ENCODE measurements at regions not wholly inside any gene's neighbourhood (a gene's known extent, or its start where the extent isn't known, plus 50 kb on each side); places are given as distances from the start of the nearest gene placed in this dataset.

GRCh38 chr1:208298593-208299269 is 54.5 kb upstream of the PLXNA2 start:
- Histone ChIP-seq H3K27me3 (ENCODE audit: control insufficient read depth, insufficient read depth, low read length) (no peaks in the 10 kb centered on the region), H3K27ac (ENCODE audit: low read depth, low read length) (no peak overlapping the region), H3K36me3 (ENCODE audit: control insufficient read depth, insufficient read depth, low read length) (no peaks in the 10 kb centered on the region), H3K4me1 (ENCODE audit: control insufficient read depth, insufficient read depth, low read length) (no peaks in the 10 kb centered on the region), H3K4me3 (ENCODE audit: low read depth, low read length) (no peak overlapping the region), H3K9me3 (ENCODE audit: control insufficient read depth, insufficient read depth, low read length) (no peaks in the 10 kb centered on the region)
- WGBS (ENCODE audit: insufficient coverage), result 17% methylated on average over 2 of the region's 5 CpGs
- peak in 5 of 6 donors; percentile 23 to 94 (median 48) for DNase-seq (ENCODE audit: low read depth in 4 of 6, low spot score in 6 of 6)

GRCh38 chr1:208300084-208300770 is 56.0 kb upstream of the PLXNA2 start:
- Histone ChIP-seq H3K36me3 (ENCODE audit: control insufficient read depth, insufficient read depth, low read length) (no peaks in the 10 kb centered on the region), H3K4me1 (ENCODE audit: control insufficient read depth, insufficient read depth, low read length) (no peaks in the 10 kb centered on the region), H3K27me3 (ENCODE audit: control insufficient read depth, insufficient read depth, low read length) (no peaks in the 10 kb centered on the region), H3K27ac (ENCODE audit: low read depth, low read length) (no peak overlapping the region), H3K4me3 (ENCODE audit: low read depth, low read length) (no peak overlapping the region), H3K9me3 (ENCODE audit: control insufficient read depth, insufficient read depth, low read length) (no peaks in the 10 kb centered on the region)
- WGBS (ENCODE audit: insufficient coverage), result 67% methylated on average over 1 of the region's 7 CpGs
- DNase-seq (ENCODE audit: low read depth in 4 of 6, low spot score in 6 of 6), result peak in 1 of 6 donors; percentile 42

DNA sequence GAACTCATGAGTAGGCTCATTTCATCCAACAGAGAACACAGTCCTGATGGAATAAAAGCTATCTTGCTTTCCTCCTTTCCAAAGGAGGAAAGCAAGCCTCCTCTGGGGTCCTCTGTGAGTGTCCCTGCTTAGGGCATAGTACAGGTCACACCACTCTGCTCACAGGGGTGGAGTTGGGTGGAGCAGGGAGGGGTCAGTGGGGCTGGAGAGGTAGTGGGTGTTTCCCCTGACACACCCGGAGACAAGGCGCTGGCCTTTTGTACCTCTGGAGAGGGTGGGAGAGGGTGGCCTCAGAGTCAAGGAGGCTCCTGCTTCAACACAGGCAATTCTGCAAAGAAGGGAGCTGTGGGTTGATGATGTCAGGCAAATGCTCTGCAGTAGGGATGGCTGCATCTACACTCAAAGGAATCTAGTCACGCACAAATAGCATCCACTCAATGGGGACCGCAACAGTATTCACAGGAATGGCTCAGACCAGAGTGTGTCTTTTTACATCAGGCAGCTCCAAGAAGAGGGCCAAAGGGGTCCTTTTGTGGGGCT is 58.6 kb upstream of the PLXNA2 start:
- H3K27me3 ChIP-seq (ENCODE audit: control insufficient read depth, insufficient read depth, low read length), result no peaks in the 10 kb centered on the region
- H3K36me3 ChIP-seq (ENCODE audit: control insufficient read depth, insufficient read depth, low read length), result no peaks in the 10 kb centered on the region
- WGBS (ENCODE audit: insufficient coverage), result 96% methylated on average over 4 of the region's 4 CpGs
- H3K4me3 ChIP-seq (ENCODE audit: low read depth, low read length), result no peak overlapping the region
- H3K4me1 ChIP-seq (ENCODE audit: control insufficient read depth, insufficient read depth, low read length), result no peaks in the 10 kb centered on the region
- no peak for DNase-seq (ENCODE audit: low read depth in 4 of 6, low spot score in 6 of 6)
- no peaks in the 10 kb centered on the region for H3K9me3 ChIP-seq (ENCODE audit: control insufficient read depth, insufficient read depth, low read length)
- H3K27ac ChIP-seq (ENCODE audit: low read depth, low read length), result no peak overlapping the region

GRCh38 chr1:208303743-208304712 is 59.8 kb upstream of the PLXNA2 start:
- peak in 2 of 6 donors; percentile 56 to 65 for DNase-seq (ENCODE audit: low read depth in 4 of 6, low spot score in 6 of 6)
- Histone ChIP-seq H3K9me3 (ENCODE audit: control insufficient read depth, insufficient read depth, low read length) (no peaks in the 10 kb centered on the region), H3K36me3 (ENCODE audit: control insufficient read depth, insufficient read depth, low read length) (no peaks in the 10 kb centered on the region), H3K4me3 (ENCODE audit: low read depth, low read length) (no peak overlapping the region), H3K27ac (ENCODE audit: low read depth, low read length) (no peak overlapping the region), H3K27me3 (ENCODE audit: control insufficient read depth, insufficient read depth, low read length) (no peaks in the 10 kb centered on the region), H3K4me1 (ENCODE audit: control insufficient read depth, insufficient read depth, low read length) (no peaks in the 10 kb centered on the region)
- WGBS (ENCODE audit: insufficient coverage), result 64% methylated on average over 4 of the region's 8 CpGs

DNA sequence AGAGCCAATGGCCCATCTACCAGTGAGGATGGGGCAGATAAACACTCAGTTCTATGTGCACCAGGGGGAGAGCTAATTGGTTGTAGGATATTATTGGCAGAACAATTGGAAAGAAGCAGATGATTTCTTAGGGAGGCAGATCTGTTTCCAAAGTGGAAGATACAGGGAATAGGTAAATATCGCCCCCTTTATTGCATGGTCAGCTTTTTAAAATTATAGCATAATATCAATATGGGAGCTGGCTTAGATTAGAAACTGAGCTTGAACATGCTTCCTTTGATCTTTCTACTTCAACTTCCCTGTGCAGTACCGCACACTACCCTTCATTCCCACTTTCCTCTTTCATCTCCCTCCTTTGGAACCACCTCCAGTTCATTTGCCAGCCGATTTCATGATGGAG is 64.0 kb upstream of the PLXNA2 start:
- H3K4me1 ChIP-seq (ENCODE audit: control insufficient read depth, insufficient read depth, low read length), result no peaks in the 10 kb centered on the region
- no peaks in the 10 kb centered on the region for H3K9me3 ChIP-seq (ENCODE audit: control insufficient read depth, insufficient read depth, low read length)
- H3K27me3 ChIP-seq (ENCODE audit: control insufficient read depth, insufficient read depth, low read length), result no peaks in the 10 kb centered on the region
- WGBS (ENCODE audit: insufficient coverage), result 71% methylated on average over 2 of the region's 3 CpGs
- DNase-seq (ENCODE audit: low read depth in 4 of 6, low spot score in 6 of 6), result no peak
- H3K27ac ChIP-seq (ENCODE audit: low read depth, low read length), result no peak overlapping the region
- no peak overlapping the region for H3K4me3 ChIP-seq (ENCODE audit: low read depth, low read length)
- H3K36me3 ChIP-seq (ENCODE audit: control insufficient read depth, insufficient read depth, low read length), result no peaks in the 10 kb centered on the region

DNA sequence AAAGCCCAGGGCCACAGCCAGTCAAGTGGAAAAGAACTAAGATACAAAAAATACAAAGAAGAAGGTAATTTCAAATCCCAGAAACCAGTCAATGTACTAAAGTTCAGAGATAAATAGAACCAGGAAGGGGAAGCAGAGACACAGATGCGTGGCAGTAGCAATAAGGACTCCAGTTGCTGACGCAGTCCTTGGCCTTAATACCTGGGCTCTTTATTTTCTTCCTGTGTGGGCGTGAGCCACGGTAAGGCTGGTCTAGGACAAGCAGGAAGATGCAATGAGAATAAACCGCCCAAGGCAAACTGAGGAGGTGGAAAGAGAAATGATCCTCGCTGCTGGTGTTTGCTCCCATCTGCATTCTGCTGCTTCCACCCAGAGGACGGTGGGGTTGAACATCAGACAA is 65.6 kb upstream of the PLXNA2 start:
- Histone ChIP-seq H3K4me1 (ENCODE audit: control insufficient read depth, insufficient read depth, low read length) (no peaks in the 10 kb centered on the region), H3K9me3 (ENCODE audit: control insufficient read depth, insufficient read depth, low read length) (no peaks in the 10 kb centered on the region), H3K4me3 (ENCODE audit: low read depth, low read length) (no peak overlapping the region), H3K27ac (ENCODE audit: low read depth, low read length) (no peak overlapping the region), H3K27me3 (ENCODE audit: control insufficient read depth, insufficient read depth, low read length) (no peaks in the 10 kb centered on the region), H3K36me3 (ENCODE audit: control insufficient read depth, insufficient read depth, low read length) (no peaks in the 10 kb centered on the region)
- no peak for DNase-seq (ENCODE audit: low read depth in 4 of 6, low spot score in 6 of 6)
- 84% methylated on average over 4 of the region's 7 CpGs for WGBS (ENCODE audit: insufficient coverage)

GRCh38 chr1:208312706-208313105 is 68.5 kb upstream of the PLXNA2 start:
- Histone ChIP-seq H3K9me3 (ENCODE audit: control insufficient read depth, insufficient read depth, low read length) (no peaks in the 10 kb centered on the region), H3K36me3 (ENCODE audit: control insufficient read depth, insufficient read depth, low read length) (no peaks in the 10 kb centered on the region), H3K4me3 (ENCODE audit: low read depth, low read length) (no peak overlapping the region), H3K27ac (ENCODE audit: low read depth, low read length) (no peak overlapping the region), H3K27me3 (ENCODE audit: control insufficient read depth, insufficient read depth, low read length) (no peaks in the 10 kb centered on the region), H3K4me1 (ENCODE audit: control insufficient read depth, insufficient read depth, low read length) (no peaks in the 10 kb centered on the region)
- no peak for DNase-seq (ENCODE audit: low read depth in 4 of 6, low spot score in 6 of 6)

- Histone ChIP-seq H3K4me3 (ENCODE audit: low read depth, low read length) (no peak overlapping the region), H3K36me3 (ENCODE audit: control insufficient read depth, insufficient read depth, low read length) (no peaks in the 10 kb centered on the region), H3K9me3 (ENCODE audit: control insufficient read depth, insufficient read depth, low read length) (no peaks in the 10 kb centered on the region), H3K4me1 (ENCODE audit: control insufficient read depth, insufficient read depth, low read length) (no peaks in the 10 kb centered on the region), H3K27ac (ENCODE audit: low read depth, low read length) (no peak overlapping the region), H3K27me3 (ENCODE audit: control insufficient read depth, insufficient read depth, low read length) (no peaks in the 10 kb centered on the region)
- WGBS (ENCODE audit: insufficient coverage), result no CpG with 5 or more reads among the region's 2 CpGs
- no peak for DNase-seq (ENCODE audit: low read depth in 4 of 6, low spot score in 6 of 6)
Observed at GRCh38 chr1:208314431-208314830, 70.2 kb upstream of the PLXNA2 start.

- H3K27ac ChIP-seq (ENCODE audit: low read depth, low read length), result no peak overlapping the region
- no peak for DNase-seq (ENCODE audit: low read depth in 4 of 6, low spot score in 6 of 6)
- H3K9me3 ChIP-seq (ENCODE audit: control insufficient read depth, insufficient read depth, low read length), result no peaks in the 10 kb centered on the region
- no peaks in the 10 kb centered on the region for H3K4me1 ChIP-seq (ENCODE audit: control insufficient read depth, insufficient read depth, low read length)
- no peaks in the 10 kb centered on the region for H3K36me3 ChIP-seq (ENCODE audit: control insufficient read depth, insufficient read depth, low read length)
- no peaks in the 10 kb centered on the region for H3K27me3 ChIP-seq (ENCODE audit: control insufficient read depth, insufficient read depth, low read length)
- H3K4me3 ChIP-seq (ENCODE audit: low read depth, low read length), result no peak overlapping the region
- WGBS (ENCODE audit: insufficient coverage), result 100% methylated on average over 1 of the region's 2 CpGs
Observed at GRCh38 chr1:208318150-208318734, 74.1 kb upstream of the PLXNA2 start.
